HL-60 (cell line): ENCODE measurements at regions not wholly inside any gene's neighbourhood (a gene's known extent, or its start where the extent isn't known, plus 50 kb on each side); places are given as distances from the start of the nearest gene placed in this dataset.

Experiments used
- CTCF ChIP-seq: IDR thresholded peaks from one replicate; pipeline ENCODE4 v1.5.1; 2011; ENCODE audit warnings: low read length, control low read depth, inconsistent platforms; ENCODE audit not compliant: insufficient read depth
- GABPA ChIP-seq: IDR thresholded peaks from 2 replicates; pipeline ENCODE4 v1.6.1; 2012; ENCODE audit warnings: low read depth
- POLR2AphosphoS5 ChIP-seq: IDR thresholded peaks from 2 replicates; pipeline ENCODE4 v1.6.1; 2012; ENCODE audit warnings: low read depth
- SPI1 ChIP-seq: IDR thresholded peaks from 2 replicates; pipeline ENCODE4 v1.6.1; 2012; ENCODE audit warnings: low read depth, mild to moderate bottlenecking, borderline replicate concordance
- TF ChIP-seq, protein P1 (sequence below): IDR thresholded peaks from 2 replicates; pipeline ENCODE4 v1.6.1; 2012; ENCODE audit warnings: low read depth; ENCODE audit not compliant: insufficient replicate concordance

GRCh38 chr15:79610021-79610420 lies 177.9 kb downstream of the MINAR1 start:
- no peak for TF ChIP-seq CTCF
- TF ChIP-seq POLR2AphosphoS5 = no peak
- TF ChIP-seq, protein P1, sequence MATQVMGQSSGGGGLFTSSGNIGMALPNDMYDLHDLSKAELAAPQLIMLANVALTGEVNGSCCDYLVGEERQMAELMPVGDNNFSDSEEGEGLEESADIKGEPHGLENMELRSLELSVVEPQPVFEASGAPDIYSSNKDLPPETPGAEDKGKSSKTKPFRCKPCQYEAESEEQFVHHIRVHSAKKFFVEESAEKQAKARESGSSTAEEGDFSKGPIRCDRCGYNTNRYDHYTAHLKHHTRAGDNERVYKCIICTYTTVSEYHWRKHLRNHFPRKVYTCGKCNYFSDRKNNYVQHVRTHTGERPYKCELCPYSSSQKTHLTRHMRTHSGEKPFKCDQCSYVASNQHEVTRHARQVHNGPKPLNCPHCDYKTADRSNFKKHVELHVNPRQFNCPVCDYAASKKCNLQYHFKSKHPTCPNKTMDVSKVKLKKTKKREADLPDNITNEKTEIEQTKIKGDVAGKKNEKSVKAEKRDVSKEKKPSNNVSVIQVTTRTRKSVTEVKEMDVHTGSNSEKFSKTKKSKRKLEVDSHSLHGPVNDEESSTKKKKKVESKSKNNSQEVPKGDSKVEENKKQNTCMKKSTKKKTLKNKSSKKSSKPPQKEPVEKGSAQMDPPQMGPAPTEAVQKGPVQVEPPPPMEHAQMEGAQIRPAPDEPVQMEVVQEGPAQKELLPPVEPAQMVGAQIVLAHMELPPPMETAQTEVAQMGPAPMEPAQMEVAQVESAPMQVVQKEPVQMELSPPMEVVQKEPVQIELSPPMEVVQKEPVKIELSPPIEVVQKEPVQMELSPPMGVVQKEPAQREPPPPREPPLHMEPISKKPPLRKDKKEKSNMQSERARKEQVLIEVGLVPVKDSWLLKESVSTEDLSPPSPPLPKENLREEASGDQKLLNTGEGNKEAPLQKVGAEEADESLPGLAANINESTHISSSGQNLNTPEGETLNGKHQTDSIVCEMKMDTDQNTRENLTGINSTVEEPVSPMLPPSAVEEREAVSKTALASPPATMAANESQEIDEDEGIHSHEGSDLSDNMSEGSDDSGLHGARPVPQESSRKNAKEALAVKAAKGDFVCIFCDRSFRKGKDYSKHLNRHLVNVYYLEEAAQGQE = no peak
- TF ChIP-seq SPI1 = no peak
- no peak for TF ChIP-seq GABPA
